Astrocyte (in vitro differentiated cells and primary cell): ENCODE measurements at regions not wholly inside any gene's neighbourhood (a gene's known extent, or its start where the extent isn't known, plus 50 kb on each side); places are given as distances from the start of the nearest gene placed in this dataset.

Source experiments
- EZH2 ChIP-seq: IDR thresholded peaks from 2 replicates; pipeline ENCODE4 v1.6.1; 2012; ENCODE audit warnings: mild to moderate bottlenecking, low read length, inconsistent platforms; ENCODE audit not compliant: insufficient read depth
- TF ChIP-seq, protein P1 (sequence below): IDR thresholded peaks from 2 replicates; pipeline ENCODE4 v1.5.1; 2011; ENCODE audit warnings: low read depth, mild to moderate bottlenecking, inconsistent platforms, low read length, moderate library complexity; ENCODE audit not compliant: insufficient read depth

- TF ChIP-seq, protein P1, sequence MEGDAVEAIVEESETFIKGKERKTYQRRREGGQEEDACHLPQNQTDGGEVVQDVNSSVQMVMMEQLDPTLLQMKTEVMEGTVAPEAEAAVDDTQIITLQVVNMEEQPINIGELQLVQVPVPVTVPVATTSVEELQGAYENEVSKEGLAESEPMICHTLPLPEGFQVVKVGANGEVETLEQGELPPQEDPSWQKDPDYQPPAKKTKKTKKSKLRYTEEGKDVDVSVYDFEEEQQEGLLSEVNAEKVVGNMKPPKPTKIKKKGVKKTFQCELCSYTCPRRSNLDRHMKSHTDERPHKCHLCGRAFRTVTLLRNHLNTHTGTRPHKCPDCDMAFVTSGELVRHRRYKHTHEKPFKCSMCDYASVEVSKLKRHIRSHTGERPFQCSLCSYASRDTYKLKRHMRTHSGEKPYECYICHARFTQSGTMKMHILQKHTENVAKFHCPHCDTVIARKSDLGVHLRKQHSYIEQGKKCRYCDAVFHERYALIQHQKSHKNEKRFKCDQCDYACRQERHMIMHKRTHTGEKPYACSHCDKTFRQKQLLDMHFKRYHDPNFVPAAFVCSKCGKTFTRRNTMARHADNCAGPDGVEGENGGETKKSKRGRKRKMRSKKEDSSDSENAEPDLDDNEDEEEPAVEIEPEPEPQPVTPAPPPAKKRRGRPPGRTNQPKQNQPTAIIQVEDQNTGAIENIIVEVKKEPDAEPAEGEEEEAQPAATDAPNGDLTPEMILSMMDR, result no peak
- TF ChIP-seq EZH2, result no peak
These were observed 94.1 kb downstream of the GC start for GRCh38 chr4:71689822-71690221.
